Lung microvascular endothelial cell (primary cell): ENCODE measurements at regions not wholly inside any gene's neighbourhood (a gene's known extent, or its start where the extent isn't known, plus 50 kb on each side); places are given as distances from the start of the nearest gene placed in this dataset.

Source experiments
- DNase-seq, 2 donors: peaks; one replicate each; pipeline versions ENCODE4 v3.0.0 to v3.0.0-alpha.2; 2010; ENCODE audit warnings: low read depth in 2 of 2

DNA sequence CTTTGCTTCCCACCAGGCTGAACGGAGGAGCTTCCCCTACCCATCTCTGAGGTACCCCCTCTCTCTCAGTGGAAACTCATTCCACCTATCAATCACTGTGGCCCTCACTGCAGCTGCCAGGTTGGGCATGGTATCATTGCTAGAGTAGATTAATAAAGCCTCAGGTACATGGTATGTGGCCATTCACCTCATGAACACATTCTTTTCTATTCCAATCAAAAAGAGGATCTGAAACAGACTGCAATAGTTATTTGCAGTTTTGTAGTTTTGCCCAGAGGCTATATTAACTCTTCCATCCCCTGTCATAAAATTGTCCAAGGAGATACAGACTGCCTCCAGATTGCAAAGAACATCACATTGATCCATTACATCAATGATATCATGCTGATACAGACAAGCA is 85.8 kb upstream of the MVB12B start:
- no peak for DNase-seq

GRCh38 chr9:126248680-126249079 is 77.9 kb upstream of the MVB12B start:
- DNase-seq = no peak

DNA sequence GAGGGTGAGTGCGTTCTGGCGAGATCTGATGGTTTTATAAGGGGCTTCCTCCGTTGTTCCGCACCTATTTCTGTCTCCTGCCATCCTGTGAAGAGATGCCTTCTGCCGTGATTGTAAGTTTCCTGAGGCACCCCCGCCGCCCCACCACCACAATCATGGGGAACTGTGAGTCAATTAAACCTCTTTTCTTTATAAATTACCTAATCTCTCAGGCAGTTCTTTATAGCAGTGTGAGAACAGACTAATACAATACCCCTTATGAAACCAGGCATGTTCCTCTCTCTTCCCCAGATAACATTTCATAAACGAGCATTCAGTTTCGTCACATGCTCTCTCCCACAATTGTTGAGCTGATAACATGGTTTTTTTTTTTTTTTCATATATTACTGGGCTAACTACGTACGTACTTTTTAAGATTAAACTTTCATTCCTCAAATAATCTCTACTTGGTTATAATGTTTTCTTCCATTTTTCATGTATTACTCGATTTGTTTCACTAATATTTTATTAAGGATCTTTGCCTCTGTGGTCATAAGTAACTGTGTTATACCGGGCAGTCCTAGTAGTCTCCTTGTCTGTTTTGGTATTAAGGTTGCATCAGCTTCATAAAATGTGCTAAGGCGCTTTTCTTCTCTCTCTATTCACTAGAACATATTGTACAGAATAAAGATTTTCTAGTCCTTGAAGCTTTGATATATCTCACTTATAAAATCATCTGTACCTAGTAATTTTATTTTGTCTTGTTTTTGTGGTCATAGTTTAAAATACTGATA is 64.9 kb upstream of the MVB12B start:
- DNase-seq = no peak

- no peak for DNase-seq
Measured at GRCh38 chr9:126262738-126263137, 63.9 kb upstream of the MVB12B start.

GRCh38 chr9:126270556-126270955 is 56.1 kb upstream of the MVB12B start:
- DNase-seq = no peak

DNA sequence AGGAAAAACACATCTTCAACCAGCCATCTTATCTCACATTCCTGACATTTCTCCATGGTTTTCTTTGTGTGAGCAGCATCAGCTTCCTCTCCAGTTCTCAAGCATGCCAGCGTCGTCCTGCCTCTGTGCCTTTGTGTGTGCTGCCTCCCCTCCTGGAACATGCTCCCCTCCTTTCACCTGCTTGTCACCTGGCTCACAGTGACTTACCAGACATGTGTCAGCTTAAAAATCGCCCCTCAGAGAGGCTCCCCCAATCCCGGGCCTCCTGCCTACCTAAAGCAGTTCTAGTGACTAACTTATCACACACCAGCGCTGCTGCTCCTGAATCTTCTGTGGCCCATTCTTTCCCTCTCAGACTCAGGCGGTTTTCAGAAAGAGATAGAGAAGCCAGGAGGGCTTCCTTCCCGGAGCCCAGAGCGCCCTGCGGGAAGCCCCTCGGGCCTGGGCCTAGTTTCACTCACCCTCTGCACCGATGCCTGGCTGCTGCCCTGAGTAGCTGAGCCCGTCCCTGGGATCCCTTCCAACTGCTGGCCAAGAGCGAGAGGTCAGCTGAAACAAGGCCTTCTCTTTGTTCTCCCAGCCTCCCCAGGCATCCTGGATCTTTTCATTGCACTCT is 51.1 kb upstream of the MVB12B start:
- peak in 1 of 2 donors; percentile 19 for DNase-seq

- no peak for DNase-seq
Measured at GRCh38 chr9:126276056-126276728, 50.4 kb upstream of the MVB12B start.
